ENCODE measurements at regions not wholly inside any gene's neighbourhood (a gene's known extent, or its start where the extent isn't known, plus 50 kb on each side); places are given as distances from the start of the nearest gene placed in this dataset.

DNA sequence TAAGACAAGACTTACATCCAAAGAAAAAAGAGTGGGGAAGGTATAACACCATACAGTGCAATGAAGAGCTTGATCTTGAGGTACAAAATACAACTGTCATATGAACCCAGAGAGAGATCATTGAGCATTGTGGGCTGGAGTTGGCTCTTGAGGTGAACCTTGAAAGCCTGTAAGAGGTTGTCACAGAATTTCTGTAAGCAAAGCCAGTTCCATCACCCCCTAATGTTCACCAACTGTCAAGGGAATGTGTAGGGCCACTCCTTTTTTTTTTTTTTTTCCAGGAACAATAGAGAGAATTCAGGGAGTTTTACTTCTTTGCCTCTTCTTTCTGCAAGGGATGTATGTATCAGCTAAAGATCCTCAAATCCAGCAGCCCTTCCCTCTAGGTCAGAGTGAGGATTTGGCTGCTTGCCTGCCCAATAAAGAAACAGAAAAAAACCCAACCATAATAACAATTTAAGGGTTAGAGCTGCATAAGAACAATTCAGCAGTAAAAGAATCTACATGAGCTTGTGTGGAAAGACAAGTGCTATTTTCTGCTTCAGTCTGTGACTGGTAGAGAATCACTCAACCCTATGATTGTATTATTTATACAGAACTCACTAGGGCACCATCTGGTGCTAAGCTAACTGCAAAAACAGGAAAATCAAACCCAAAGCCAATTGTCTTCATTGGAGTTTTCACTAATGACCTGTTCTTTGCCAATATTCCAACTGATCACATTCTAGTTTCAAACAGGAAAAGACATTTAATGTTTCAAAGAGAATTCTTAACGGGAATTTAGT is 217.5 kb upstream of the TEX13C start (continued):
- no peak for TF ChIP-seq HEYL (CRISPR knock-in tag; IDR thresholded peaks at IDR 0.05)
- TF ChIP-seq GATA3 (IDR thresholded peaks at IDR 0.05; ENCODE audit: borderline replicate concordance) = no peak
- no peak for TF ChIP-seq RCOR1 (IDR thresholded peaks at IDR 0.05; ENCODE audit: low read depth, low read length)
- TF ChIP-seq MYC (IDR thresholded peaks at IDR 0.05; ENCODE audit: borderline replicate concordance, low read length) = no peak
- TF ChIP-seq MAFK (IDR thresholded peaks at IDR 0.05; ENCODE audit: partially characterized antibody) = no peak
- TF ChIP-seq CBX2 (IDR thresholded peaks at IDR 0.05; ENCODE audit: borderline replicate concordance, low read depth) = no peak

DNA sequence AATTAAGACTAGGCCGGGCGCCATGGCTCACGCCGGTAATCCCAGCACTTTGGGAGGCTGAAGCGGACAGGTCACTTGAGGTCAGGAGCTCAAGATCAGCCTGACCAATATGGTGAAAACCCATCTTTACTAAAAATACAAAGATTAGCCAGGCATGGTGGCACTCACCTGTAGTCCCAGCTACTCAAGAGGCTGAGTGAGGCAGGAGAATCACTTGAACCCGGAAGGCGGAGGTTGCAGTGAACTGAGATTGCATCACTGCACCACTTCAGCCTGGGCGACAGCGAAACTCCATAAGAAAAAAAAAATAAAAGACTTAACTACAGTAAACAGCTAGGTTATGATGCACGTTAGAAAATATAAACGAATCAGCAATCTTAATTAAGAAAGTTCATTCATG is 216.0 kb upstream of the TEX13C start:
- Histone ChIP-seq H3K4me1 (no peaks in the 10 kb centered on the region), H3K4me2 (no peak overlapping the region), H3K4me3 (no peak overlapping the region), H3K27ac (no peak overlapping the region), H3K9me3 (no peaks in the 10 kb centered on the region)
- CTCF ChIA-PET = no interaction called here
- POLR2A ChIA-PET = no interaction called here
- TF ChIP-seq ZFP36 (IDR thresholded peaks at IDR 0.05; ENCODE audit: borderline replicate concordance, partially characterized antibody) (no peak), HOXB5 (CRISPR knock-in tag; IDR thresholded peaks at IDR 0.05) (no peak), MAFK (IDR thresholded peaks at IDR 0.05; ENCODE audit: partially characterized antibody) (no peak), KDM1A (IDR thresholded peaks at IDR 0.05; ENCODE audit: low read depth) (no peak), KDM5A (IDR thresholded peaks at IDR 0.05) (no peak), POLR2AphosphoS2 (conservative IDR thresholded peaks at IDR 0.05; ENCODE audit: low read length) (no peak), SREBF2 (IDR thresholded peaks at IDR 0.05) (no peak), TP53 (CRISPR knock-in tag; IDR thresholded peaks at IDR 0.05) (no peak), ZC3H11A (IDR thresholded peaks at IDR 0.05) (no peak), NR3C1 (IDR thresholded peaks at IDR 0.05) (no peak), RNF2 (IDR thresholded peaks at IDR 0.05; ENCODE audit: borderline replicate concordance, low read depth) (no peak), JUNB (IDR thresholded peaks at IDR 0.05) (no peak), JUN (IDR thresholded peaks at IDR 0.05) (no peak)
- TF ChIP-seq, protein P1, sequence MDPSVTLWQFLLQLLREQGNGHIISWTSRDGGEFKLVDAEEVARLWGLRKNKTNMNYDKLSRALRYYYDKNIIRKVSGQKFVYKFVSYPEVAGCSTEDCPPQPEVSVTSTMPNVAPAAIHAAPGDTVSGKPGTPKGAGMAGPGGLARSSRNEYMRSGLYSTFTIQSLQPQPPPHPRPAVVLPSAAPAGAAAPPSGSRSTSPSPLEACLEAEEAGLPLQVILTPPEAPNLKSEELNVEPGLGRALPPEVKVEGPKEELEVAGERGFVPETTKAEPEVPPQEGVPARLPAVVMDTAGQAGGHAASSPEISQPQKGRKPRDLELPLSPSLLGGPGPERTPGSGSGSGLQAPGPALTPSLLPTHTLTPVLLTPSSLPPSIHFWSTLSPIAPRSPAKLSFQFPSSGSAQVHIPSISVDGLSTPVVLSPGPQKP (IDR thresholded peaks at IDR 0.05; ENCODE audit: low read depth, low read length) = no peak
- TF ChIP-seq, protein P2, sequence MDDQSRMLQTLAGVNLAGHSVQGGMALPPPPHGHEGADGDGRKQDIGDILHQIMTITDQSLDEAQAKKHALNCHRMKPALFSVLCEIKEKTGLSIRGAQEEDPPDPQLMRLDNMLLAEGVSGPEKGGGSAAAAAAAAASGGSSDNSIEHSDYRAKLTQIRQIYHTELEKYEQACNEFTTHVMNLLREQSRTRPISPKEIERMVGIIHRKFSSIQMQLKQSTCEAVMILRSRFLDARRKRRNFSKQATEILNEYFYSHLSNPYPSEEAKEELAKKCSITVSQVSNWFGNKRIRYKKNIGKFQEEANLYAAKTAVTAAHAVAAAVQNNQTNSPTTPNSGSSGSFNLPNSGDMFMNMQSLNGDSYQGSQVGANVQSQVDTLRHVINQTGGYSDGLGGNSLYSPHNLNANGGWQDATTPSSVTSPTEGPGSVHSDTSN (IDR thresholded peaks at IDR 0.05) = no peak
- TF ChIP-seq, protein P3, sequence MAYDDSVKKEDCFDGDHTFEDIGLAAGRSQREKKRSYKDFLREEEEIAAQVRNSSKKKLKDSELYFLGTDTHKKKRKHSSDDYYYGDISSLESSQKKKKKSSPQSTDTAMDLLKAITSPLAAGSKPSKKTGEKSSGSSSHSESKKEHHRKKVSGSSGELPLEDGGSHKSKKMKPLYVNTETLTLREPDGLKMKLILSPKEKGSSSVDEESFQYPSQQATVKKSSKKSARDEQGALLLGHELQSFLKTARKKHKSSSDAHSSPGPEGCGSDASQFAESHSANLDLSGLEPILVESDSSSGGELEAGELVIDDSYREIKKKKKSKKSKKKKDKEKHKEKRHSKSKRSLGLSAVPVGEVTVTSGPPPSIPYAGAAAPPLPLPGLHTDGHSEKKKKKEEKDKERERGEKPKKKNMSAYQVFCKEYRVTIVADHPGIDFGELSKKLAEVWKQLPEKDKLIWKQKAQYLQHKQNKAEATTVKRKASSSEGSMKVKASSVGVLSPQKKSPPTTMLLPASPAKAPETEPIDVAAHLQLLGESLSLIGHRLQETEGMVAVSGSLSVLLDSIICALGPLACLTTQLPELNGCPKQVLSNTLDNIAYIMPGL (CRISPR knock-in tag; IDR thresholded peaks at IDR 0.05; ENCODE audit: borderline replicate concordance) = no peak
- TF ChIP-seq, protein P4, sequence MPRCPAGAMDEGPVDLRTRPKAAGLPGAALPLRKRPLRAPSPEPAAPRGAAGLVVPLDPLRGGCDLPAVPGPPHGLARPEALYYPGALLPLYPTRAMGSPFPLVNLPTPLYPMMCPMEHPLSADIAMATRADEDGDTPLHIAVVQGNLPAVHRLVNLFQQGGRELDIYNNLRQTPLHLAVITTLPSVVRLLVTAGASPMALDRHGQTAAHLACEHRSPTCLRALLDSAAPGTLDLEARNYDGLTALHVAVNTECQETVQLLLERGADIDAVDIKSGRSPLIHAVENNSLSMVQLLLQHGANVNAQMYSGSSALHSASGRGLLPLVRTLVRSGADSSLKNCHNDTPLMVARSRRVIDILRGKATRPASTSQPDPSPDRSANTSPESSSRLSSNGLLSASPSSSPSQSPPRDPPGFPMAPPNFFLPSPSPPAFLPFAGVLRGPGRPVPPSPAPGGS (IDR thresholded peaks at IDR 0.05) = no peak
- TF ChIP-seq, protein P5, sequence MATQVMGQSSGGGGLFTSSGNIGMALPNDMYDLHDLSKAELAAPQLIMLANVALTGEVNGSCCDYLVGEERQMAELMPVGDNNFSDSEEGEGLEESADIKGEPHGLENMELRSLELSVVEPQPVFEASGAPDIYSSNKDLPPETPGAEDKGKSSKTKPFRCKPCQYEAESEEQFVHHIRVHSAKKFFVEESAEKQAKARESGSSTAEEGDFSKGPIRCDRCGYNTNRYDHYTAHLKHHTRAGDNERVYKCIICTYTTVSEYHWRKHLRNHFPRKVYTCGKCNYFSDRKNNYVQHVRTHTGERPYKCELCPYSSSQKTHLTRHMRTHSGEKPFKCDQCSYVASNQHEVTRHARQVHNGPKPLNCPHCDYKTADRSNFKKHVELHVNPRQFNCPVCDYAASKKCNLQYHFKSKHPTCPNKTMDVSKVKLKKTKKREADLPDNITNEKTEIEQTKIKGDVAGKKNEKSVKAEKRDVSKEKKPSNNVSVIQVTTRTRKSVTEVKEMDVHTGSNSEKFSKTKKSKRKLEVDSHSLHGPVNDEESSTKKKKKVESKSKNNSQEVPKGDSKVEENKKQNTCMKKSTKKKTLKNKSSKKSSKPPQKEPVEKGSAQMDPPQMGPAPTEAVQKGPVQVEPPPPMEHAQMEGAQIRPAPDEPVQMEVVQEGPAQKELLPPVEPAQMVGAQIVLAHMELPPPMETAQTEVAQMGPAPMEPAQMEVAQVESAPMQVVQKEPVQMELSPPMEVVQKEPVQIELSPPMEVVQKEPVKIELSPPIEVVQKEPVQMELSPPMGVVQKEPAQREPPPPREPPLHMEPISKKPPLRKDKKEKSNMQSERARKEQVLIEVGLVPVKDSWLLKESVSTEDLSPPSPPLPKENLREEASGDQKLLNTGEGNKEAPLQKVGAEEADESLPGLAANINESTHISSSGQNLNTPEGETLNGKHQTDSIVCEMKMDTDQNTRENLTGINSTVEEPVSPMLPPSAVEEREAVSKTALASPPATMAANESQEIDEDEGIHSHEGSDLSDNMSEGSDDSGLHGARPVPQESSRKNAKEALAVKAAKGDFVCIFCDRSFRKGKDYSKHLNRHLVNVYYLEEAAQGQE (IDR thresholded peaks at IDR 0.05) = no peak
- TF ChIP-seq, protein P6, sequence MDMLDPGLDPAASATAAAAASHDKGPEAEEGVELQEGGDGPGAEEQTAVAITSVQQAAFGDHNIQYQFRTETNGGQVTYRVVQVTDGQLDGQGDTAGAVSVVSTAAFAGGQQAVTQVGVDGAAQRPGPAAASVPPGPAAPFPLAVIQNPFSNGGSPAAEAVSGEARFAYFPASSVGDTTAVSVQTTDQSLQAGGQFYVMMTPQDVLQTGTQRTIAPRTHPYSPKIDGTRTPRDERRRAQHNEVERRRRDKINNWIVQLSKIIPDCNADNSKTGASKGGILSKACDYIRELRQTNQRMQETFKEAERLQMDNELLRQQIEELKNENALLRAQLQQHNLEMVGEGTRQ (IDR thresholded peaks at IDR 0.05) = no peak
- 48% methylated on average over 11 of the region's 11 CpGs for WGBS (ENCODE audit: missing lambda C conversion rate)
- ATAC-seq = no peak
- no peak for DNase-seq (ENCODE audit: low read depth in 1 of 2, low spot score in 1 of 2)
- no peak for FAIRE-seq

Data from A549 (cell line).